Neural cell (in vitro differentiated cells): ENCODE measurements at regions not wholly inside any gene's neighbourhood (a gene's known extent, or its start where the extent isn't known, plus 50 kb on each side); places are given as distances from the start of the nearest gene placed in this dataset.

ENCODE experiments used
- CTCF ChIP-seq: fragments of 450-650 bp; IDR thresholded peaks from 2 replicates; pipeline ENCODE4 v1.5.1; 2014; ENCODE audit warnings: antibody characterized with exemption, mild to moderate bottlenecking, moderate library complexity; ENCODE audit not compliant: poor library complexity, severe bottlenecking
- EP300 ChIP-seq: fragments of 450-650 bp; conservative IDR thresholded peaks from 2 replicates; pipeline ENCODE4 v1.6.1; 2014; ENCODE audit warnings: antibody characterized with exemption, mild to moderate bottlenecking, moderate library complexity; ENCODE audit not compliant: poor library complexity, severe bottlenecking
- EZH2 ChIP-seq: fragments of 200-600, 300-800 bp; shearing (Covaris generic), sonication (generic); IDR thresholded peaks from 2 replicates; pipeline ENCODE4 v1.6.1; 2014; ENCODE audit warnings: antibody characterized with exemption, low read length, borderline replicate concordance, mild to moderate bottlenecking; ENCODE audit not compliant: insufficient read depth, poor library complexity, severe bottlenecking
- POLR2AphosphoS5 ChIP-seq: IDR thresholded peaks from 2 replicates; pipeline ENCODE4 v1.6.1; 2012
- RAD21 ChIP-seq: fragments of 450-650 bp; conservative IDR thresholded peaks from 2 replicates; pipeline ENCODE4 v1.6.1; 2014; ENCODE audit warnings: antibody characterized with exemption, mild to moderate bottlenecking, moderate library complexity
- TAF1 ChIP-seq: IDR thresholded peaks from 2 replicates; pipeline ENCODE4 v1.6.1; 2012; ENCODE audit warnings: low read depth

- no peak for TF ChIP-seq CTCF
- TF ChIP-seq RAD21, result no peak
- TF ChIP-seq TAF1, result no peak
- TF ChIP-seq POLR2AphosphoS5, result no peak
- TF ChIP-seq EZH2, result no peak
- no peak for TF ChIP-seq EP300
These were observed 248.4 kb upstream of the RPS23 start for GRCh38 chr5:82526540-82526939.
